Esophagus muscularis mucosa (tissue), 3 donors: ENCODE measurements at regions not wholly inside any gene's neighbourhood (a gene's known extent, or its start where the extent isn't known, plus 50 kb on each side); places are given as distances from the start of the nearest gene placed in this dataset.

Source experiments
- CTCF ChIP-seq, 3 experiments: fragments of 200-600 bp in 2 of 3; fragments of 450-650 bp in 1 of 3; sonication (generic) in 2 of 3; IDR thresholded peaks; one replicate each; pipeline ENCODE4 v1.5.1; 2017 to 2019; ENCODE audit warnings: antibody characterized with exemption in 3 of 3, mild to moderate bottlenecking in 2 of 3, moderate library complexity in 1 of 3
- POLR2A ChIP-seq: fragments of 450-650 bp; IDR thresholded peaks from one replicate; pipeline ENCODE4 v1.6.1; 2017; ENCODE audit warnings: antibody characterized with exemption, moderate library complexity, mild to moderate bottlenecking, low read depth
- POLR2AphosphoS5 ChIP-seq, 2 donors: sonication (generic); formaldehyde crosslinking; IDR thresholded peaks; one replicate each; pipeline ENCODE4 v1.6.1; 2017; ENCODE audit warnings: antibody characterized with exemption in 2 of 2

GRCh38 chr11:64430645-64431044, 71.7 kb downstream of the RPS6KA4 start:
- TF ChIP-seq CTCF (IDR thresholded peaks at IDR 0.05) (no peak), POLR2AphosphoS5 (IDR thresholded peaks at IDR 0.05) (no peak), POLR2A (no peak)
